NCI-H2107 treated with DMSO at 0.1 percent for 48 hours (cell line): ENCODE measurements at regions not wholly inside any gene's neighbourhood (a gene's known extent, or its start where the extent isn't known, plus 50 kb on each side); places are given as distances from the start of the nearest gene placed in this dataset.

Experiments
- DNase-seq: peaks from one replicate; lab custom pipeline; 2025; ENCODE audit not compliant: unreplicated experiment; lab: John Stamatoyannopoulos, UW

DNA sequence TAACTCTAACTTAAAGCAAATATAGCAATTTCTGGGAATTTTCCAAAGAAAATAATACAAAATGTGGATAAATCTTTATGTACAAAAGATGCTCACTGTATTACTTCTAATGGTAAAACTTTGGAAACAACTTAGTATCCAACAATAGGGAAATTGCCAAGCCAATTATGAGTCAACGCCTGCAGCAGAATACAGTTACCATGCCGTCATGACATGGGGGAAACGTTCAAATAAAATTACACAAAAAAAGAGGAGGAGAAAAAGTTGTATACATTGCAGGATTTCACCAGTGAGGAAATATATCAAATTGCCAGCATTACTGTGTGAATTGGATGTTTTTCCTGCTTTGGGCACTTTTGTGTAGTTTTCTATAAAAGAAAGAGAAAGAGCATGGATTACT, 469.6 kb downstream of the SOX9 start:
- DNase-seq: no peak

- no peak for DNase-seq
Observed at GRCh38 chr17:72590882-72591281, 470.1 kb downstream of the SOX9 start.

DNA sequence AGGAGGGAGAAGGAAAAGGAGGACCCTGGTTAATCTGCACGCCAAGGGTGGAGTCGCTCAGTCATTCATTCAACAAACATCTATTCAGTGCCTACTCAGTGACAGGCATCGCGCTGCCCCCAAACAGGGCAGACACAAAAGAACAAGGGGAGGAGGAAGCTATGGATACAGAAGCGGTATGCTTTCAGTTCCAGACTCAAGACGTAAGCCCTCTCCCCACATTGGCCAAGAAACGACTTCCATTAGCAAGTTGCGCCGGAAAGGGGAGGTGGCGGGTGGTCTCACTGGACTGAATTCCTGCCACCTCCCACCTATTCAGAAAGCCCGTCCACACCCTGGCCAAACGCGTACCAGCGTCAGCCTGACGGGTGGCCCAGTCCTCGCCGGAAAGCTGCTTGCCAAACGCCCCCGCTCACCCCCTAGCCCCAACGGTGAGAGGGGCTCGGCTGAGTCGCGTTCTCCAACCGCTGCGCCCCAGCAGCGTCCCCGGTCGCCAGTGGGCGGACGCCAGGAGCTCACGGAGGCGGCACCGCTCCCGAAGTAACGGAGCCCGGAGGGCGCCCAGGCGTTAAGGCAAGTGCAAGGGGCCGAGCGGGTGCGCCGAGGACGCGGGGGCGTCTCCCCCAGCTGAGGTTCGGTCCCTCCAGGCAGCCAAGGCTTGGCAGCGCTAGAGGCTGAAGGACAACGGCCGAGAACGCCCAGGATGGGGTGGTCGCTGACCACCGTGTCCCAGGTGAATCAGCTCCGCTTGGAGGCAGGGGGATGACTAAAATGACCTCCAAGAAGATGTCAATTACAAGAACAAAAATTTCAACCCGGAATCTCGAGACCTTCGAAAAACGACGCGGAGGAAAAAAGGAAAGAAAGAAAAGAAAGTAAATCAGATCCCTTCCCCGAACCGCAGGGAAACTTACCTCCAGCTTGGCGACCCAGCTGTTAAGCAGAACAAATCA, 470.7 kb downstream of the SOX9 start:
- DNase-seq: no peak

GRCh38 chr17:72592242-72592966, 471.6 kb downstream of the SOX9 start:
- peak; percentile 41 for DNase-seq

- no peak for DNase-seq
Observed at GRCh38 chr17:72592967-72593325, 472.1 kb downstream of the SOX9 start.

GRCh38 chr17:72594248-72594647, 473.4 kb downstream of the SOX9 start:
- DNase-seq: no peak
